Keratinocyte (primary cell): ENCODE measurements at regions not wholly inside any gene's neighbourhood (a gene's known extent, or its start where the extent isn't known, plus 50 kb on each side); places are given as distances from the start of the nearest gene placed in this dataset.

Source experiments
- DNase-seq: peaks from one replicate; pipeline ENCODE4 v3.0.0-alpha.2; 2011; ENCODE audit warnings: low read depth, missing footprints, low spot score
- FAIRE-seq: peaks from 2 replicates; lab custom pipeline; 2011; peaks lifted over from hg19 to GRCh38; lab: Jason Lieb, UNC
- H2AFZ ChIP-seq: 2 replicates; pipeline ENCODE4 v1.6.0; 2012; ENCODE audit warnings: low read length, control low read depth, inconsistent platforms; ENCODE audit not compliant: control insufficient read depth
- H3K27ac ChIP-seq: 2 replicates; pipeline ENCODE4 v1.5.1; 2011; ENCODE audit warnings: low read length; ENCODE audit not compliant: control insufficient read depth, insufficient read depth
- H3K27me3 ChIP-seq: 3 replicates; pipeline ENCODE4 v1.6.0; 2011; ENCODE audit warnings: low read length; ENCODE audit not compliant: control insufficient read depth, insufficient read depth; ENCODE audit errors: extremely low read depth
- H3K36me3 ChIP-seq, 2 experiments: 2 replicates in 1 of 2; 3 replicates in 1 of 2; pipeline ENCODE4 v1.5.1; 2011; ENCODE audit warnings: low read length in 2 of 2, mild to moderate bottlenecking in 1 of 2; ENCODE audit not compliant: control insufficient read depth in 2 of 2, insufficient read depth in 2 of 2; ENCODE audit errors: extremely low read depth in 1 of 2
- H3K4me1 ChIP-seq: 3 replicates; pipeline ENCODE4 v1.5.1; 2011; ENCODE audit warnings: low read length; ENCODE audit not compliant: control insufficient read depth, insufficient read depth; ENCODE audit errors: extremely low read depth
- H3K4me2 ChIP-seq: 3 replicates; pipeline ENCODE4 v1.6.0; 2011; ENCODE audit warnings: low read depth, low read length; ENCODE audit not compliant: control insufficient read depth, insufficient read depth; ENCODE audit errors: extremely low read depth
- H3K4me3 ChIP-seq, 3 experiments: fragments of 200-600 bp in 1 of 3; sonication (generic) in 1 of 3; 2 replicates in 2 of 3; 3 replicates in 1 of 3; pipeline ENCODE4 v1.5.1; 2011 to 2016; ENCODE audit warnings: low read length in 3 of 3, mild to moderate bottlenecking in 3 of 3, control low read depth in 2 of 3, inconsistent platforms in 1 of 3, low read depth in 1 of 3, mixed read lengths in 1 of 3, mixed run types in 1 of 3, moderate library complexity in 1 of 3; ENCODE audit not compliant: control insufficient read depth in 2 of 3, insufficient read depth in 2 of 3; ENCODE audit errors: extremely low read depth in 1 of 3
- H3K79me2 ChIP-seq: 2 replicates; pipeline ENCODE4 v1.6.0; 2012; ENCODE audit warnings: low read length; ENCODE audit not compliant: control insufficient read depth, insufficient read depth
- H3K9ac ChIP-seq: 3 replicates; pipeline ENCODE4 v1.6.0; 2011; ENCODE audit warnings: low read length; ENCODE audit not compliant: control insufficient read depth, insufficient read depth; ENCODE audit errors: extremely low read depth
- H3K9me1 ChIP-seq: 3 replicates; pipeline ENCODE4 v1.6.0; 2011; ENCODE audit warnings: low read length; ENCODE audit not compliant: control insufficient read depth, insufficient read depth; ENCODE audit errors: extremely low read depth
- H3K9me3 ChIP-seq: 2 replicates; pipeline ENCODE4 v1.5.1; 2012; ENCODE audit warnings: low read depth, low read length; ENCODE audit not compliant: control insufficient read depth
- H4K20me1 ChIP-seq: 3 replicates; pipeline ENCODE4 v1.6.0; 2011; ENCODE audit warnings: low read length; ENCODE audit not compliant: control insufficient read depth, insufficient read depth; ENCODE audit errors: extremely low read depth
- CTCF ChIP-seq, 3 experiments: IDR thresholded peaks in 1 of 3; conservative IDR thresholded peaks in 1 of 3; optimal IDR thresholded peaks in 1 of 3; 2 replicates in 2 of 3; 3 replicates in 1 of 3; pipeline versions ENCODE3 to v1.5.1; 2011; ENCODE audit warnings: low read length in 3 of 3, mild to moderate bottlenecking in 3 of 3, moderate library complexity in 2 of 3, control low read depth in 1 of 3, inconsistent platforms in 1 of 3; ENCODE audit not compliant: insufficient read depth in 2 of 3; ENCODE audit errors: extremely low read depth in 1 of 3
- EZH2 ChIP-seq: IDR thresholded peaks from one replicate; pipeline ENCODE4 v1.6.1; 2012; ENCODE audit warnings: inconsistent platforms, mild to moderate bottlenecking, low read length, moderate library complexity
- dilution Hi-C: fragments of 300-500 bp; cut with MboI; formaldehyde crosslinking; loops from one replicate; pipeline ENCODE4 v1.7.0; 2020; ENCODE audit warnings: low sequenced_read_pairs; ENCODE audit not compliant: extremely low pct_ligation_motif_present

DNA sequence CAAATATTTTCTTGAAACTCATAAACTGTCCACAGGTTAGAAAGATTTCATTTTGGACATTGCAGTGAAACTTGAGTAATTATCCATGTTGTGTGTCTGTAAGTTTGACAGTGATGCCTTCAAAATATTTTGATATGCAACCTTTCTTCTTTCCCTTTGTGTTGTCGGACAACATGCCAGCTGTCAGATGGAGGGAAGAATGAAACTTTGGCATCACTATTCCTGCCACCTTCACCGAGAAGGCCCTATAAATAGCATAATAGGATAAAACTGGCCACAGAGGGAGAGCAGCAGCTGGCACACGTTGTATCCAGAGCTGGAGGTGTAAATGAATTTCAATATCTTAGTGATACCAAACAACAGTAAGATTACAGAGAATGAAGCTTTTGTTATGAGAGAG lies 436.7 kb upstream of the CFAP20DC start:
- Histone ChIP-seq H3K79me2 (no peaks in the 10 kb centered on the region), H2AFZ (no peak overlapping the region), H3K4me3 (no peak overlapping the region), H3K36me3 (no peaks in the 10 kb centered on the region), H3K9me3 (no peaks in the 10 kb centered on the region), H3K27ac (no peak overlapping the region), H3K27me3 (no peaks in the 10 kb centered on the region), H3K4me2 (no peak overlapping the region), H3K9me1 (no peaks in the 10 kb centered on the region), H4K20me1 (no peaks in the 10 kb centered on the region), H3K9ac (no peak overlapping the region), H3K4me1 (peaks cover 14% of the 10 kb centered on the region)
- DNase-seq (no peak), FAIRE-seq (no peak)
- TF ChIP-seq CTCF (optimal IDR thresholded peaks at IDR 0.05 in 1 of 3, IDR thresholded peaks at IDR 0.05 in 1 of 3, conservative IDR thresholded peaks at IDR 0.05 in 1 of 3; ENCODE audit: extremely low read depth in 1 of 3, insufficient read depth in 2 of 3, low read length in 3 of 3) (no peak), EZH2 (no peak)
- dilution Hi-C loops = no loop called here

DNA sequence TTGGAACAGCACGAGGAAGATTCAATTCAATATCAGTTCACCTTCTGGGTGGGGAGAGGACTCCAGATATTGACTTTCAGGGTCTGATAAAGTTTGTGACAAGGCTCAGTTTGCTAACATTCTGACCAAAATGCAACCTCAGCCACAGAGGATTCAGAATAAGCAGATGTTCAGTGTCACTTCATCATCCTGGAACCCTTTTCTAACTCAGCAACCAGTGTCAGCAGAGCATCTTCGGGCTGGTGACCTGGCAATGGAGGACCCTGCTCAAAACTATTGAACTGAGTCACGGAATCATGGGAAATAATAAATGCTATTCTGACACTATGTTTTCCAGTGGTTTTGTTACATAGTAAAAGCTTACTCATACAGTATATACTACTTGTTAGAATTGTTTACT lies 433.4 kb upstream of the CFAP20DC start:
- no peak overlapping the region for H3K4me3 ChIP-seq
- peaks cover 31% of the 10 kb centered on the region for H3K4me1 ChIP-seq
- TF ChIP-seq EZH2 (no peak), CTCF (optimal IDR thresholded peaks at IDR 0.05 in 1 of 3, IDR thresholded peaks at IDR 0.05 in 1 of 3, conservative IDR thresholded peaks at IDR 0.05 in 1 of 3; ENCODE audit: extremely low read depth in 1 of 3, insufficient read depth in 2 of 3, low read length in 3 of 3) (no peak)
- dilution Hi-C loops = no loop called here
- DNase-seq = no peak
- no peak overlapping the region for H3K9ac ChIP-seq
- H3K36me3 ChIP-seq = no peaks in the 10 kb centered on the region
- H3K27ac ChIP-seq = no peak overlapping the region
- no peaks in the 10 kb centered on the region for H3K9me1 ChIP-seq
- H3K4me2 ChIP-seq = no peak overlapping the region
- H4K20me1 ChIP-seq = no peaks in the 10 kb centered on the region
- no peaks in the 10 kb centered on the region for H3K79me2 ChIP-seq
- H3K9me3 ChIP-seq = no peaks in the 10 kb centered on the region
- H2AFZ ChIP-seq = no peak overlapping the region
- H3K27me3 ChIP-seq = no peaks in the 10 kb centered on the region
- no peak for FAIRE-seq
